HepG2 (cell line): ENCODE measurements at regions not wholly inside any gene's neighbourhood (a gene's known extent, or its start where the extent isn't known, plus 50 kb on each side); places are given as distances from the start of the nearest gene placed in this dataset.
"Not testable (repeated sequence)": the region's sequence is repeated elsewhere in the genome, so short reads cannot be mapped to it uniquely, and the experiment has no call there.

Experiments used
- ATAC-seq: fragments of 200-7000 bp; cut with Tn5 transposase; 3 replicates; pipeline ENCODE4 v1.9.1; 2020; ENCODE audit warnings: mild to moderate bottlenecking, moderate library complexity
- BruUV-seq: library from RNA; stranded (reverse); fragments of 400-500 nt; replicated peaks from 2 replicates; lab custom pipeline; 2021; lab: Mats Ljungman, UMichigan
- CTCF ChIA-PET: fragments of 300-600 bp; formaldehyde crosslinking; extraction: SDS; loops from one replicate; lab custom pipeline; 2021; ENCODE audit warnings: low total read pairs, inconsistent platforms, low intra/inter-chr PET ratio; lab: Yijun Ruan, JAX
- POLR2A ChIA-PET: fragments of 350-600 bp; sonication (Branson Sonifier 250); formaldehyde crosslinking; loops from one replicate; lab custom pipeline; 2020; ENCODE audit warnings: antibody characterized with exemption, inconsistent platforms; lab: Yijun Ruan, JAX
- DNase-seq: peaks from one replicate; pipeline ENCODE4 v3.0.0-alpha.2; 2015; ENCODE audit warnings: low spot score
- FAIRE-seq: peaks from 3 replicates; lab custom pipeline; 2011; peaks lifted over from hg19 to GRCh38; lab: Jason Lieb, UNC
- H2AFZ ChIP-seq: one replicate; pipeline ENCODE4 v1.6.1; 2011; ENCODE audit warnings: low read length, inconsistent platforms
- H3K27ac ChIP-seq: fragments of 300-600 bp; 3 replicates; pipeline ENCODE4 v1.8.0; 2011; ENCODE audit warnings: mixed run types, mild to moderate bottlenecking, mixed read lengths, low read length, inconsistent platforms; ENCODE audit not compliant: insufficient read depth; ENCODE audit errors: extremely low read length
- H3K27me3 ChIP-seq, 2 experiments: fragments of 200-600 bp in 1 of 2; 2 replicates in 1 of 2; 3 replicates in 1 of 2; pipeline versions ENCODE4 v1.6.0 to v1.8.0; 2011; ENCODE audit warnings: low read length in 2 of 2, mild to moderate bottlenecking in 2 of 2, moderate library complexity in 2 of 2, inconsistent platforms in 1 of 2; ENCODE audit not compliant: insufficient read depth in 2 of 2, control insufficient read depth in 1 of 2
- H3K36me3 ChIP-seq, 2 experiments: fragments of 200-600 bp in 1 of 2; replicated peaks in 1 of 2; 2 replicates in 1 of 2; 3 replicates in 1 of 2; pipeline versions ENCODE4 v1.5.1 to v1.8.0; 2011; ENCODE audit warnings: low read length in 2 of 2, inconsistent platforms in 1 of 2; ENCODE audit not compliant: insufficient read depth in 2 of 2, control insufficient read depth in 1 of 2
- H3K4me1 ChIP-seq: 2 replicates; pipeline ENCODE4 v1.5.1; 2012; ENCODE audit warnings: low read length, inconsistent platforms; ENCODE audit not compliant: insufficient read depth
- H3K4me2 ChIP-seq: 2 replicates; pipeline ENCODE4 v1.6.0; 2011; ENCODE audit warnings: low read depth, low read length, inconsistent platforms
- H3K4me3 ChIP-seq, 3 experiments: fragments of 200-600 bp in 1 of 3; sonication (generic), shearing (Covaris generic) in 1 of 3; replicated peaks in 1 of 3; 2 replicates each; pipeline ENCODE4 v1.5.1; 2011 to 2016; ENCODE audit warnings: low read length in 3 of 3, inconsistent platforms in 2 of 3, low read depth in 2 of 3, mild to moderate bottlenecking in 2 of 3, control low read depth in 1 of 3, mixed read lengths in 1 of 3; ENCODE audit not compliant: insufficient read depth in 1 of 3
- H3K79me2 ChIP-seq: one replicate; pipeline ENCODE4 v1.6.1; 2011; ENCODE audit warnings: low read length, inconsistent platforms; ENCODE audit not compliant: insufficient read depth
- H3K9ac ChIP-seq: 2 replicates; pipeline ENCODE4 v1.6.0; 2011; ENCODE audit warnings: mild to moderate bottlenecking, low read depth, low read length, inconsistent platforms; ENCODE audit not compliant: insufficient read depth
- H3K9me3 ChIP-seq: 2 replicates; pipeline ENCODE4 v1.5.1; 2012; ENCODE audit warnings: mild to moderate bottlenecking, low read length
- H4K20me1 ChIP-seq: 2 replicates; pipeline ENCODE4 v1.6.0; 2011; ENCODE audit warnings: inconsistent platforms, mild to moderate bottlenecking, low read length, moderate library complexity; ENCODE audit not compliant: insufficient read depth
- WGBS: methylation state at CpG from one replicate; pipeline ENCODE4 v1.1.6; 2017; ENCODE audit warnings: low lambda C conversion rate; 5-methylcytosine and 5-hydroxymethylcytosine counted together
- in situ Hi-C: cut with HindIII; loops from 2 replicates; pipeline ENCODE4 v1.10.0; 2017; ENCODE audit warnings: low pct_unique_long_range_greater_than_20kb; ENCODE audit not compliant: extremely low pct_ligation_motif_present
- intact Hi-C: fragments of 100-400 bp; cut with micrococcal nuclease; formaldehyde crosslinking; loops from one replicate; pipeline ENCODE4 v1.10.0; 2022; ENCODE audit not compliant: unreplicated experiment

GRCh38 chr21:6468331-6468860 is 4053.0 kb upstream of the TPTE start:
- H3K4me1 ChIP-seq, H3K27ac ChIP-seq, H3K9ac ChIP-seq, H3K9me3 ChIP-seq, DNase-seq, in situ Hi-C loops, FAIRE-seq, H4K20me1 ChIP-seq, H3K4me2 ChIP-seq, POLR2A ChIA-PET, intact Hi-C loops, H3K79me2 ChIP-seq, H3K36me3 ChIP-seq, H3K4me3 ChIP-seq, BruUV-seq, ATAC-seq, CTCF ChIA-PET, H3K27me3 ChIP-seq, H2AFZ ChIP-seq: not testable (repeated sequence)
- 88% methylated on average over 5 of the region's 34 CpGs for WGBS

GRCh38 chr21:6474250-6474968 is 4047.0 kb upstream of the TPTE start:
- H3K27me3 ChIP-seq, H2AFZ ChIP-seq, H3K4me3 ChIP-seq, BruUV-seq, H3K27ac ChIP-seq, CTCF ChIA-PET, H4K20me1 ChIP-seq, DNase-seq, H3K79me2 ChIP-seq, H3K4me2 ChIP-seq, POLR2A ChIA-PET, intact Hi-C loops, H3K9ac ChIP-seq, in situ Hi-C loops, H3K9me3 ChIP-seq, H3K36me3 ChIP-seq, ATAC-seq, FAIRE-seq, H3K4me1 ChIP-seq: not testable (repeated sequence)
- no CpG with 5 or more reads among the region's 25 CpGs for WGBS

GRCh38 chr21:6481116-6481515 is 4040.3 kb upstream of the TPTE start:
- DNase-seq, H3K27me3 ChIP-seq, in situ Hi-C loops, CTCF ChIA-PET, POLR2A ChIA-PET, BruUV-seq, H3K27ac ChIP-seq, H3K4me3 ChIP-seq, H2AFZ ChIP-seq, H3K4me1 ChIP-seq, H3K79me2 ChIP-seq, intact Hi-C loops, H3K4me2 ChIP-seq, FAIRE-seq, H3K9ac ChIP-seq, H3K9me3 ChIP-seq, H4K20me1 ChIP-seq, H3K36me3 ChIP-seq: not testable (repeated sequence)
- no CpG with 5 or more reads among the region's 17 CpGs for WGBS
- ATAC-seq, result peak; percentile 60

- H4K20me1 ChIP-seq, H3K9ac ChIP-seq, BruUV-seq, in situ Hi-C loops, FAIRE-seq, intact Hi-C loops, H3K79me2 ChIP-seq, H2AFZ ChIP-seq, H3K27me3 ChIP-seq, POLR2A ChIA-PET, H3K9me3 ChIP-seq, H3K36me3 ChIP-seq, ATAC-seq, DNase-seq, CTCF ChIA-PET, H3K4me3 ChIP-seq, H3K27ac ChIP-seq, H3K4me1 ChIP-seq, H3K4me2 ChIP-seq: not testable (repeated sequence)
- WGBS, result 100% methylated on average over 1 of the region's 3 CpGs
These were observed 4038.8 kb upstream of the TPTE start for GRCh38 chr21:6482616-6483015.
